SK-N-SH treated with all-trans-retinoic acid at 6 μM for 48 hours (cell line): ENCODE measurements at regions not wholly inside any gene's neighbourhood (a gene's known extent, or its start where the extent isn't known, plus 50 kb on each side); places are given as distances from the start of the nearest gene placed in this dataset.

Experiments
- ATAC-seq: fragments of 200-7000 bp; cut with Tn5 transposase; 3 replicates; pipeline ENCODE4 v1.9.1; 2020; ENCODE audit warnings: mild to moderate bottlenecking, moderate library complexity
- BACH2 ChIP-seq: fragments of 250-450 bp; sonication (Bioruptor Pico); IDR thresholded peaks from 2 replicates; pipeline ENCODE4 v1.9.0; 2021; ENCODE audit warnings: mild to moderate bottlenecking, borderline replicate concordance
- CSDC2 ChIP-seq: fragments of 250-450 bp; sonication (Bioruptor Pico); IDR thresholded peaks from 2 replicates; pipeline ENCODE4 v1.5.0; 2020; ENCODE audit warnings: mild to moderate bottlenecking, moderate library complexity
- CSRNP3 ChIP-seq: fragments of 250-450 bp; sonication (Bioruptor Pico); IDR thresholded peaks from 2 replicates; pipeline ENCODE4 v1.5.1; 2021; ENCODE audit warnings: mild to moderate bottlenecking, moderate library complexity
- ESRRG ChIP-seq: fragments of 250-450 bp; sonication (Bioruptor Pico); IDR thresholded peaks from 2 replicates; pipeline ENCODE4 v1.6.1; 2021; ENCODE audit warnings: mild to moderate bottlenecking
- GLIS3 ChIP-seq: fragments of 250-450 bp; sonication (Bioruptor Pico); IDR thresholded peaks from 2 replicates; pipeline ENCODE4 v1.5.0; 2020; ENCODE audit warnings: mild to moderate bottlenecking, moderate library complexity
- ISL1 ChIP-seq: fragments of 250-450 bp; sonication (Bioruptor Pico); IDR thresholded peaks from 2 replicates; pipeline ENCODE4 v2.1.2; 2022; ENCODE audit warnings: mild to moderate bottlenecking, moderate library complexity
- RARB ChIP-seq: fragments of 250-450 bp; sonication (Bioruptor Pico); IDR thresholded peaks from 2 replicates; pipeline ENCODE4 v1.8.0; 2021; ENCODE audit warnings: mild to moderate bottlenecking, moderate library complexity
- SNAI2 ChIP-seq: fragments of 250-450 bp; sonication (Bioruptor Pico); IDR thresholded peaks from 2 replicates; pipeline ENCODE4 v1.5.0; 2020; ENCODE audit warnings: mild to moderate bottlenecking, moderate library complexity
- TCF4 ChIP-seq: fragments of 250-450 bp; sonication (Bioruptor Pico); IDR thresholded peaks from 2 replicates; pipeline ENCODE4 v1.8.0; 2021; ENCODE audit warnings: mild to moderate bottlenecking, moderate library complexity, borderline replicate concordance
- TOX ChIP-seq: fragments of 250-450 bp; sonication (Bioruptor Pico); IDR thresholded peaks from 2 replicates; pipeline ENCODE4 v1.8.0; 2021; ENCODE audit warnings: mild to moderate bottlenecking, moderate library complexity, borderline replicate concordance
- TSHZ2 ChIP-seq: fragments of 250-450 bp; sonication (Bioruptor Pico); IDR thresholded peaks from 2 replicates; pipeline ENCODE4 v1.5.0; 2020; ENCODE audit warnings: mild to moderate bottlenecking, moderate library complexity
- ZC3H10 ChIP-seq: fragments of 250-450 bp; sonication (Bioruptor Pico); IDR thresholded peaks from 2 replicates; pipeline ENCODE4 v1.5.1; 2021; ENCODE audit warnings: mild to moderate bottlenecking, moderate library complexity
- ZFP3 ChIP-seq: fragments of 250-450 bp; sonication (Bioruptor Pico); IDR thresholded peaks from 2 replicates; pipeline ENCODE4 v1.5.0; 2020; ENCODE audit warnings: mild to moderate bottlenecking, moderate library complexity
- ZFP30 ChIP-seq: fragments of 450-650 bp; formaldehyde crosslinking; IDR thresholded peaks from 2 replicates; pipeline ENCODE4 v1.5.0; 2022; ENCODE audit warnings: mild to moderate bottlenecking, moderate library complexity
- ZNF70 ChIP-seq: fragments of 450-650 bp; formaldehyde crosslinking; IDR thresholded peaks from 2 replicates; pipeline ENCODE4 v1.5.0; 2020; ENCODE audit warnings: mild to moderate bottlenecking, moderate library complexity
- TF ChIP-seq, protein P1 (sequence below): fragments of 250-450 bp; sonication (Bioruptor Pico); IDR thresholded peaks from 2 replicates; pipeline ENCODE4 v1.8.0; 2020; ENCODE audit warnings: mild to moderate bottlenecking, moderate library complexity, borderline replicate concordance
- TF ChIP-seq, protein P2 (sequence below): fragments of 250-450 bp; sonication (Bioruptor Pico); IDR thresholded peaks from 2 replicates; pipeline ENCODE4 v1.5.1; 2020; ENCODE audit warnings: low read depth, mild to moderate bottlenecking, moderate library complexity

GRCh38 chr6:140571145-140571544 is 1196.7 kb upstream of the CITED2 start:
- TF ChIP-seq TOX (CRISPR knock-in tag): peak; percentile 76; the same call in 1 of the 2 replicates
- peak; percentile 81; the same call in 1 of the 2 replicates for TF ChIP-seq ZC3H10 (CRISPR knock-in tag)
- no peak for TF ChIP-seq BACH2 (CRISPR knock-in tag)

GRCh38 chr6:140567466-140567865 is 1193.0 kb upstream of the CITED2 start:
- ATAC-seq: peak; percentile 20; the same call in 2 of the 3 replicates

More at GRCh38 chr6:140571145-140571544, 1196.7 kb upstream of the CITED2 start:
- ATAC-seq: no peak

DNA sequence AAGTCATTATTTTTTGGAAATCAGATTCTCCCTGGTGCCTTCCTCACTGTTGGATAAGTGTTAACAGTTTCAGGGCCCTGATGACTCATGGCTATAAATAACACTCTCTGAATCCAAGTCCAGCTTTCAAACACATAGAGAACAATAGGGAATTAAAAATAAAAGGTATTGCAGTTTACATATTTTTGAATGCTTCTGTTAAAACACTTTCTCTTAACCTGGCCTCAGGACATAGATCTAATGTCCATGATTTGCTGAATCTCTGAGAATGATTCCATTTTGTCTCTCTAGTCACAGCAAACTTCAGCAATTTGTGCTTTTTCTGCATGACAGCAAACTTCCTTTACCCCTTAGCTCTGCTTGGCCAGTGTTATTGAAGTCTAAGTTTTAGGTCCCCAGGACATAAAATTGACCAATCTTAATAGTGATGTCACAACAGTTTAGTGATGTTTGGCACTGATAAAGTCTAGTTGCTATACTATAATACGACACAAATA is 1192.4 kb upstream of the CITED2 start:
- peak; percentile 83 for ATAC-seq
- TF ChIP-seq RARB (CRISPR knock-in tag) (no peak), GLIS3 (CRISPR knock-in tag) (no peak), ZFP3 (CRISPR knock-in tag) (no peak), CSDC2 (CRISPR knock-in tag) (no peak), ISL1 (CRISPR knock-in tag) (no peak), ZNF70 (CRISPR knock-in tag) (no peak), TCF4 (CRISPR knock-in tag) (no peak), TOX (CRISPR knock-in tag) (no peak)
- TF ChIP-seq, protein P1, sequence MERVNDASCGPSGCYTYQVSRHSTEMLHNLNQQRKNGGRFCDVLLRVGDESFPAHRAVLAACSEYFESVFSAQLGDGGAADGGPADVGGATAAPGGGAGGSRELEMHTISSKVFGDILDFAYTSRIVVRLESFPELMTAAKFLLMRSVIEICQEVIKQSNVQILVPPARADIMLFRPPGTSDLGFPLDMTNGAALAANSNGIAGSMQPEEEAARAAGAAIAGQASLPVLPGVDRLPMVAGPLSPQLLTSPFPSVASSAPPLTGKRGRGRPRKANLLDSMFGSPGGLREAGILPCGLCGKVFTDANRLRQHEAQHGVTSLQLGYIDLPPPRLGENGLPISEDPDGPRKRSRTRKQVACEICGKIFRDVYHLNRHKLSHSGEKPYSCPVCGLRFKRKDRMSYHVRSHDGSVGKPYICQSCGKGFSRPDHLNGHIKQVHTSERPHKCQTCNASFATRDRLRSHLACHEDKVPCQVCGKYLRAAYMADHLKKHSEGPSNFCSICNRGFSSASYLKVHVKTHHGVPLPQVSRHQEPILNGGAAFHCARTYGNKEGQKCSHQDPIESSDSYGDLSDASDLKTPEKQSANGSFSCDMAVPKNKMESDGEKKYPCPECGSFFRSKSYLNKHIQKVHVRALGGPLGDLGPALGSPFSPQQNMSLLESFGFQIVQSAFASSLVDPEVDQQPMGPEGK: no peak
- TF ChIP-seq, protein P2, sequence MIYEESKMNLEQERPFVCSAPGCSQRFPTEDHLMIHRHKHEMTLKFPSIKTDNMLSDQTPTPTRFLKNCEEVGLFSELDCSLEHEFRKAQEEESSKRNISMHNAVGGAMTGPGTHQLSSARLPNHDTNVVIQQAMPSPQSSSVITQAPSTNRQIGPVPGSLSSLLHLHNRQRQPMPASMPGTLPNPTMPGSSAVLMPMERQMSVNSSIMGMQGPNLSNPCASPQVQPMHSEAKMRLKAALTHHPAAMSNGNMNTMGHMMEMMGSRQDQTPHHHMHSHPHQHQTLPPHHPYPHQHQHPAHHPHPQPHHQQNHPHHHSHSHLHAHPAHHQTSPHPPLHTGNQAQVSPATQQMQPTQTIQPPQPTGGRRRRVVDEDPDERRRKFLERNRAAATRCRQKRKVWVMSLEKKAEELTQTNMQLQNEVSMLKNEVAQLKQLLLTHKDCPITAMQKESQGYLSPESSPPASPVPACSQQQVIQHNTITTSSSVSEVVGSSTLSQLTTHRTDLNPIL (CRISPR knock-in tag): no peak

More at GRCh38 chr6:140567466-140567865, 1193.0 kb upstream of the CITED2 start:
- TF ChIP-seq CSDC2 (CRISPR knock-in tag) (no peak), ZNF70 (CRISPR knock-in tag) (no peak), ZFP30 (no peak), RARB (CRISPR knock-in tag) (no peak), CSRNP3 (CRISPR knock-in tag) (no peak), SNAI2 (CRISPR knock-in tag) (no peak), TCF4 (CRISPR knock-in tag) (no peak), TSHZ2 (CRISPR knock-in tag) (no peak), ESRRG (CRISPR knock-in tag) (no peak)
- TF ChIP-seq, protein P2 (CRISPR knock-in tag): no peak
- TF ChIP-seq, protein P1: no peak
- TF ChIP-seq, all 23 proteins: peak for 0
